SIG-M5 (cell line): ENCODE measurements at regions not wholly inside any gene's neighbourhood (a gene's known extent, or its start where the extent isn't known, plus 50 kb on each side); places are given as distances from the start of the nearest gene placed in this dataset.

Experiments used
- DNase-seq: peaks from one replicate; lab custom pipeline; 2025; lab: John Stamatoyannopoulos, UW

DNA sequence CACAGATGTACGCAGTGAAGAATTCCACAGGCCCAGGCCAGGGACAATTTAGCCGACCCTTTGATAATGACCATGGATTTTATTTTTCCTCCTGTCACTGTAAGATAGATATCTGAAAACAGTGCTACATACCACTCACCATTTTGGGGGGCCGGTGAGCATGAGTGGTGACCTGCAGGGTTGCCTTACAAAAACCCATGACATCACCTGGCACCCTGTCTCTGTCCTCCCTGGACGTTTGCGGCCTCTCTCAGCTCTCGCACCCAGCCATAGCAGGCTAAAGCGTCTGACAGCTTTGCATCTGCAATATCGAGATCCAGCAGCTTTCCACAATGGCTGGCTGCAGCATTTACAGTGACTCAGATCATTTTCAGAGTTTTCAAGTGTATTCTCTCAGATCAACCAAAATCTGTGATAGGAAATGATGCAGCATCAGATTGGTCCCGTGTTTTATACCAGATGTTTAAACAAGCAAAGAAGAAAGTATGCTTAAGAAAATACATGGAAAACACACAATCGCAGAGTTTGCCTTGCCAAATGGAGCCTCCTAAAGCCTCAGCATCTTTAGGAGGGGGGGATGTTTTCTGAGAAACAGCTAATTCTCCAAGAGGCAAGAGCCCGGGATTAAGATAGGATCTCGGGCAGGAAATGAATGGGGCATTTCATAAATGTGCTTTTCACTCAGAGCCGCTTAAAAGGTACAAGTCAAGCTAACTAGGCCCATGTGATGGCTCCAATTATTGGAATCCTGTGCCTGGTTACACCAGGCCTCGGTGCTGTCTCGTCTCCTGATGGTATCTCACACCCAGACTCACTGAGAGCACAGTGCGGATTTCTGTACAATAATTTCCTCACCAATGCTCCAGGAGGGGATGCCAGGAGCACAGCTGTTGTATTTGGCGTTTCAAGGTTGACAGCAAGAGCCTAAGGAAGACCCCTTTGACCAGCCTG, 257.3 kb downstream of the XXYLT1 start:
- no peak for DNase-seq

GRCh38 chr3:195015021-195015420, 255.9 kb downstream of the XXYLT1 start:
- no peak for DNase-seq

DNA sequence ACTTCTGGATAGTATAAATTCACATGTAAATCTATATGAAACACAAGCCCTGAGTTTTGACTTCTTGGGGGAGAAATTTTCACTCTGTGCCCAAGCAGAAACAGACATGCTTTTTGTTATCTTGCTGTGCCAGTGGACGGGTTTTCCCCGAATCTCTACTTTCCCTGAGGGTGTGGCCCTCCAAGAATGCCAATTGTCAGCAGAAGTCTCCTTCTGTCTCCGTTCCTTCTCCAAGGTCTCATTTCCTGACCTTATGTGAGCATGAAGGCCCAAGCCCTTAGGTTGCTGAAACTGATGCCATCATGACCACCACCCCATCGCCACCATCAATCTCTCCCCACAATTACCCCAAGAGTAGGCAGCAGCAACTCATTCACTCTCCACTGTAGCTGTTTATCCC, 253.8 kb downstream of the XXYLT1 start:
- DNase-seq = no peak
